ENCODE measurements at regions not wholly inside any gene's neighbourhood (a gene's known extent, or its start where the extent isn't known, plus 50 kb on each side); places are given as distances from the start of the nearest gene placed in this dataset.

- no peak overlapping the region for H3K4me3 ChIP-seq (ENCODE audit: low read depth, low read length)
- DNase-seq (ENCODE audit: low read depth), result no peak
- TF ChIP-seq CTCF (IDR thresholded peaks at IDR 0.05; ENCODE audit: insufficient read depth, low read depth, low read length), result no peak
Observed at GRCh38 chr6:54730767-54731630, 115.6 kb upstream of the FAM83B start.

- H3K4me3 ChIP-seq (ENCODE audit: low read depth, low read length), result no peak overlapping the region
- no peak for DNase-seq (ENCODE audit: low read depth)
- TF ChIP-seq CTCF (IDR thresholded peaks at IDR 0.05; ENCODE audit: insufficient read depth, low read depth, low read length), result peak; percentile 35
Observed at GRCh38 chr6:54737247-54737646, 109.3 kb upstream of the FAM83B start.

GRCh38 chr6:54747955-54748354 lies 98.6 kb upstream of the FAM83B start:
- DNase-seq (ENCODE audit: low read depth), result no peak

GRCh38 chr6:54754406-54754805 lies 92.2 kb upstream of the FAM83B start:
- no peak for DNase-seq (ENCODE audit: low read depth)
- H3K4me3 ChIP-seq (ENCODE audit: low read depth, low read length), result no peak overlapping the region
- no peak for TF ChIP-seq CTCF (IDR thresholded peaks at IDR 0.05; ENCODE audit: insufficient read depth, low read depth, low read length)

More at GRCh38 chr6:54747955-54748354, 98.6 kb upstream of the FAM83B start:
- no peak for TF ChIP-seq CTCF (IDR thresholded peaks at IDR 0.05; ENCODE audit: insufficient read depth, low read depth, low read length)
- no peak overlapping the region for H3K4me3 ChIP-seq (ENCODE audit: low read depth, low read length)

- DNase-seq (ENCODE audit: low read depth), result no peak
- no peak for TF ChIP-seq CTCF (IDR thresholded peaks at IDR 0.05; ENCODE audit: insufficient read depth, low read depth, low read length)
- no peak overlapping the region for H3K4me3 ChIP-seq (ENCODE audit: low read depth, low read length)
Observed at GRCh38 chr6:54758340-54758739, 88.2 kb upstream of the FAM83B start.

- DNase-seq (ENCODE audit: low read depth), result no peak
- TF ChIP-seq CTCF (IDR thresholded peaks at IDR 0.05; ENCODE audit: insufficient read depth, low read depth, low read length), result no peak
- no peak overlapping the region for H3K4me3 ChIP-seq (ENCODE audit: low read depth, low read length)
Observed at GRCh38 chr6:54768494-54768893, 78.1 kb upstream of the FAM83B start.
